H9 (cell line): ENCODE measurements at regions not wholly inside any gene's neighbourhood (a gene's known extent, or its start where the extent isn't known, plus 50 kb on each side); places are given as distances from the start of the nearest gene placed in this dataset.

ENCODE experiments used
- DNase-seq: peaks from one replicate; pipeline ENCODE4 v3.0.0-alpha.2; 2017
- H2AFZ ChIP-seq: one replicate; pipeline ENCODE4 v1.6.1; 2013; ENCODE audit warnings: mild to moderate bottlenecking, low read length, control low read depth, moderate library complexity
- H2AK5ac ChIP-seq: 2 replicates; pipeline ENCODE4 v1.6.1; 2013; ENCODE audit warnings: low read length, control low read depth, mixed read lengths; ENCODE audit not compliant: insufficient read length
- H2BK120ac ChIP-seq: one replicate; pipeline ENCODE4 v1.6.1; 2013; ENCODE audit warnings: low read depth, mild to moderate bottlenecking, low read length, control low read depth, inconsistent platforms; ENCODE audit not compliant: poor library complexity, severe bottlenecking
- H2BK12ac ChIP-seq: 2 replicates; pipeline ENCODE4 v1.6.1; 2013; ENCODE audit warnings: low read length, control low read depth, mixed read lengths, low read depth; ENCODE audit not compliant: insufficient read length
- H2BK15ac ChIP-seq: 2 replicates; pipeline ENCODE4 v1.6.1; 2013; ENCODE audit warnings: low read depth, low read length, control low read depth
- H2BK20ac ChIP-seq: one replicate; pipeline ENCODE4 v1.6.1; 2013; ENCODE audit warnings: low read depth, mild to moderate bottlenecking, low read length, control low read depth, inconsistent platforms; ENCODE audit not compliant: poor library complexity, severe bottlenecking
- H2BK5ac ChIP-seq: 2 replicates; pipeline ENCODE4 v1.6.1; 2013; ENCODE audit warnings: low read length, control low read depth, mixed read lengths; ENCODE audit not compliant: insufficient read length
- H3K14ac ChIP-seq: 2 replicates; pipeline ENCODE4 v1.6.1; 2013; ENCODE audit warnings: low read length, control low read depth; ENCODE audit not compliant: insufficient read depth
- H3K18ac ChIP-seq: 2 replicates; pipeline ENCODE4 v1.6.1; 2013; ENCODE audit warnings: low read depth, mild to moderate bottlenecking, mixed read lengths, low read length, control low read depth; ENCODE audit not compliant: insufficient read length
- H3K23ac ChIP-seq: 2 replicates; pipeline ENCODE4 v1.6.1; 2013; ENCODE audit warnings: low read length, control low read depth, mixed read lengths, low read depth; ENCODE audit not compliant: insufficient read length
- H3K23me2 ChIP-seq: 2 replicates; pipeline ENCODE4 v1.6.1; 2013; ENCODE audit warnings: low read depth, mild to moderate bottlenecking, mixed read lengths, low read length, control low read depth; ENCODE audit not compliant: insufficient read length, poor library complexity, severe bottlenecking
- H3K27ac ChIP-seq: 2 replicates; pipeline ENCODE4 v1.5.1; 2013; ENCODE audit warnings: low read length, control low read depth, mixed read lengths, low read depth; ENCODE audit not compliant: insufficient read length
- H3K27me3 ChIP-seq: 2 replicates; pipeline ENCODE4 v1.6.1; 2013; ENCODE audit warnings: low read length, control low read depth, inconsistent platforms; ENCODE audit not compliant: insufficient read depth
- H3K4ac ChIP-seq: 2 replicates; pipeline ENCODE4 v1.6.1; 2013; ENCODE audit warnings: low read depth, mild to moderate bottlenecking, control low read depth, inconsistent platforms, low read length, moderate library complexity
- H3K4me1 ChIP-seq: 2 replicates; pipeline ENCODE4 v1.6.1; 2013; ENCODE audit warnings: low read length, control low read depth, inconsistent platforms; ENCODE audit not compliant: insufficient read depth
- H3K4me2 ChIP-seq: 2 replicates; pipeline ENCODE4 v1.6.1; 2013; ENCODE audit warnings: low read length, control low read depth, mixed read lengths; ENCODE audit not compliant: insufficient read length, insufficient read depth
- H3K56ac ChIP-seq: 2 replicates; pipeline ENCODE4 v1.6.1; 2013; ENCODE audit warnings: low read depth, mild to moderate bottlenecking, mixed read lengths, low read length, control low read depth; ENCODE audit not compliant: insufficient read length
- H3K79me1 ChIP-seq: 2 replicates; pipeline ENCODE4 v1.6.1; 2013; ENCODE audit warnings: low read depth, mild to moderate bottlenecking, moderate library complexity, low read length, control low read depth, inconsistent platforms; ENCODE audit not compliant: insufficient read depth, poor library complexity, severe bottlenecking
- H3K79me2 ChIP-seq: 2 replicates; pipeline ENCODE4 v1.6.1; 2013; ENCODE audit warnings: low read length, control low read depth, inconsistent platforms; ENCODE audit not compliant: insufficient read depth
- H3K9ac ChIP-seq: 2 replicates; pipeline ENCODE4 v1.6.1; 2013; ENCODE audit warnings: low read length, control low read depth, mixed read lengths; ENCODE audit not compliant: insufficient read length; ENCODE audit errors: extremely low read depth
- H3K9me3 ChIP-seq: one replicate; pipeline ENCODE4 v1.6.1; 2013; ENCODE audit warnings: low read depth, low read length, inconsistent platforms; ENCODE audit not compliant: control insufficient read depth
- H3T11ph ChIP-seq: one replicate; pipeline ENCODE4 v1.6.1; 2013; ENCODE audit warnings: mild to moderate bottlenecking, low read length, control low read depth, inconsistent platforms
- H4K20me1 ChIP-seq: one replicate; pipeline ENCODE4 v1.6.1; 2013; ENCODE audit not compliant: control insufficient read depth, insufficient read length, insufficient read depth
- H4K5ac ChIP-seq: 2 replicates; pipeline ENCODE4 v1.6.1; 2013; ENCODE audit warnings: low read depth, mild to moderate bottlenecking, mixed read lengths, low read length, control low read depth; ENCODE audit not compliant: insufficient read length
- H4K8ac ChIP-seq: replicated peaks from 2 replicates; pipeline ENCODE4 v1.6.1; 2013; ENCODE audit warnings: low read length, control low read depth, mixed read lengths, low read depth; ENCODE audit not compliant: insufficient read length
- H4K91ac ChIP-seq: 2 replicates; pipeline ENCODE4 v1.6.1; 2013; ENCODE audit warnings: low read depth, mild to moderate bottlenecking, moderate library complexity, mixed read lengths, low read length, control low read depth; ENCODE audit not compliant: insufficient read length
- H3K27ac Mint-ChIP-seq, 3 experiments: 2 replicates in 2 of 3; 3 replicates in 1 of 3; pipeline ENCODE4 v1.8.0; 2020 to 2021; ENCODE audit warnings: mixed read lengths in 3 of 3, mild to moderate bottlenecking in 1 of 3, moderate library complexity in 1 of 3
- H3K27me3 Mint-ChIP-seq: 2 replicates; pipeline ENCODE4 v1.8.0; 2021; ENCODE audit warnings: low read depth, mild to moderate bottlenecking, moderate library complexity, mixed read lengths
- H3K36me3 Mint-ChIP-seq, 3 experiments: 2 replicates in 2 of 3; 3 replicates in 1 of 3; pipeline ENCODE4 v1.8.0; 2020 to 2021; ENCODE audit warnings: low read depth in 3 of 3, mixed read lengths in 3 of 3; ENCODE audit not compliant: insufficient read depth in 1 of 3
- H3K4me1 Mint-ChIP-seq, 2 experiments: 2 replicates each; pipeline ENCODE4 v1.8.0; 2020; ENCODE audit warnings: mixed read lengths in 2 of 2
- H3K4me3 Mint-ChIP-seq, 2 experiments: 2 replicates in 1 of 2; 3 replicates in 1 of 2; pipeline ENCODE4 v1.8.0; 2020 to 2021; ENCODE audit warnings: mild to moderate bottlenecking in 2 of 2, mixed read lengths in 2 of 2, moderate library complexity in 1 of 2
- H3K9me3 Mint-ChIP-seq, 2 experiments: 2 replicates in 1 of 2; 3 replicates in 1 of 2; pipeline ENCODE4 v1.8.0; 2020; ENCODE audit warnings: mild to moderate bottlenecking in 2 of 2, mixed read lengths in 2 of 2, moderate library complexity in 1 of 2
- CTCF ChIP-seq: fragments of 200-600 bp; sonication (generic); conservative IDR thresholded peaks from 3 replicates; pipeline ENCODE4 v1.8.0; 2021; ENCODE audit warnings: antibody characterized with exemption, mild to moderate bottlenecking
- WGBS: extraction: QIAGEN DNeasy Blood & Tissue Kit; methylation state at CpG from one replicate; pipeline ENCODE4 v1.1.7; 2013; ENCODE audit warnings: missing lambda C conversion rate, low lambda C conversion rate, mixed read lengths; ENCODE audit not compliant: insufficient read length; ENCODE audit errors: extremely low coverage; 5-methylcytosine and 5-hydroxymethylcytosine counted together

- H3K23me2 ChIP-seq, result no peaks in the 10 kb centered on the region
- H2BK5ac ChIP-seq, result no peak overlapping the region
- DNase-seq, result no peak
- no peak overlapping the region for H3K4me2 ChIP-seq
- H3K4me1 ChIP-seq, result no peaks in the 10 kb centered on the region
- no peaks in the 10 kb centered on the region for H4K20me1 ChIP-seq
- H2AK5ac ChIP-seq, result no peak overlapping the region
- Mint-ChIP-seq H3K9me3 (peaks cover 3 to 6% of the 10 kb centered on the region in 2 experiments; a peak in 2 of 5 replicates), H3K27me3 (no peaks in the 10 kb centered on the region), H3K4me3 (no peak overlapping the region), H3K27ac (no peak overlapping the region), H3K4me1 (peaks cover 9 to 11% of the 10 kb centered on the region in 2 experiments), H3K36me3 (peaks cover 0 to 6% (median 0%) of the 10 kb centered on the region in 3 experiments; a peak in 1 of 7 replicates)
- H3K9me3 ChIP-seq, result no peaks in the 10 kb centered on the region
- H4K91ac ChIP-seq, result no peak overlapping the region
- no peak overlapping the region for H2BK12ac ChIP-seq
- no peak overlapping the region for H3T11ph ChIP-seq
- no peak overlapping the region for H2BK20ac ChIP-seq
- no peak overlapping the region for H2AFZ ChIP-seq
- no peak overlapping the region for H3K27ac ChIP-seq
- no peak overlapping the region for H2BK120ac ChIP-seq
- H3K27me3 ChIP-seq, result no peaks in the 10 kb centered on the region
- no peak overlapping the region for H3K14ac ChIP-seq
- no peak overlapping the region for H3K56ac ChIP-seq
- WGBS, result no CpG with 5 or more reads among the region's 2 CpGs
- no peak overlapping the region for H4K8ac ChIP-seq
- H2BK15ac ChIP-seq, result no peak overlapping the region
- no peaks in the 10 kb centered on the region for H3K79me2 ChIP-seq
- no peak overlapping the region for H4K5ac ChIP-seq
- H3K23ac ChIP-seq, result no peak overlapping the region
- no peaks in the 10 kb centered on the region for H3K79me1 ChIP-seq
- no peak overlapping the region for H3K4ac ChIP-seq
- no peak overlapping the region for H3K9ac ChIP-seq
- no peak overlapping the region for H3K18ac ChIP-seq
- no peak for TF ChIP-seq CTCF
These were observed 157.5 kb upstream of the TACR1 start for GRCh38 chr2:75356865-75357264.
